ENCODE measurements at regions not wholly inside any gene's neighbourhood (a gene's known extent, or its start where the extent isn't known, plus 50 kb on each side); places are given as distances from the start of the nearest gene placed in this dataset.

GRCh38 chr11:98952107-98952506 lies 68.6 kb upstream of the CNTN5 start:
- Histone ChIP-seq H3K4me1 (no peaks in the 10 kb centered on the region), H3K27ac (no peak overlapping the region), H3K27me3 (no peaks in the 10 kb centered on the region), H3K9me3 (peaks cover 0 to 4% of the 10 kb centered on the region in 2 donors), H3K36me3 (no peaks in the 10 kb centered on the region), H3K4me3 (no peak overlapping the region)
- no peak for DNase-seq
- TF ChIP-seq POLR2AphosphoS5 (IDR thresholded peaks at IDR 0.05) = no peak
- no peak for TF ChIP-seq EP300 (IDR thresholded peaks at IDR 0.05; ENCODE audit: low read depth)
- no peak for TF ChIP-seq POLR2A (IDR thresholded peaks at IDR 0.05)
- TF ChIP-seq, protein P1, sequence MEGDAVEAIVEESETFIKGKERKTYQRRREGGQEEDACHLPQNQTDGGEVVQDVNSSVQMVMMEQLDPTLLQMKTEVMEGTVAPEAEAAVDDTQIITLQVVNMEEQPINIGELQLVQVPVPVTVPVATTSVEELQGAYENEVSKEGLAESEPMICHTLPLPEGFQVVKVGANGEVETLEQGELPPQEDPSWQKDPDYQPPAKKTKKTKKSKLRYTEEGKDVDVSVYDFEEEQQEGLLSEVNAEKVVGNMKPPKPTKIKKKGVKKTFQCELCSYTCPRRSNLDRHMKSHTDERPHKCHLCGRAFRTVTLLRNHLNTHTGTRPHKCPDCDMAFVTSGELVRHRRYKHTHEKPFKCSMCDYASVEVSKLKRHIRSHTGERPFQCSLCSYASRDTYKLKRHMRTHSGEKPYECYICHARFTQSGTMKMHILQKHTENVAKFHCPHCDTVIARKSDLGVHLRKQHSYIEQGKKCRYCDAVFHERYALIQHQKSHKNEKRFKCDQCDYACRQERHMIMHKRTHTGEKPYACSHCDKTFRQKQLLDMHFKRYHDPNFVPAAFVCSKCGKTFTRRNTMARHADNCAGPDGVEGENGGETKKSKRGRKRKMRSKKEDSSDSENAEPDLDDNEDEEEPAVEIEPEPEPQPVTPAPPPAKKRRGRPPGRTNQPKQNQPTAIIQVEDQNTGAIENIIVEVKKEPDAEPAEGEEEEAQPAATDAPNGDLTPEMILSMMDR (IDR thresholded peaks at IDR 0.05) = no peak
- in situ Hi-C loops (cut with MboI; ENCODE audit: low pct_ligation_motif_present in 1 of 4, low pct_unique_long_range_greater_than_20kb in 1 of 4, low sequenced_read_pairs in 3 of 4) = no loop called here
- 85 to 93% methylated on average over 2 of the region's 2 CpGs for WGBS, 2 donors (ENCODE audit: low coverage in 1 of 2)
- intact Hi-C loops (cut with DNase I; ENCODE audit: low total_unique reads) = loop anchor here (10.0 kb wide), 1 partner anchor 287 kb away; no protein-coding TSS in a partner anchor

GRCh38 chr11:98955551-98955950 lies 65.2 kb upstream of the CNTN5 start:
- no peaks in the 10 kb centered on the region for H3K27me3 ChIP-seq
- H3K4me3 ChIP-seq = no peak overlapping the region
- H3K27ac ChIP-seq = no peak overlapping the region
- DNase-seq = no peak
- TF ChIP-seq POLR2AphosphoS5 (IDR thresholded peaks at IDR 0.05) (no peak), POLR2A (IDR thresholded peaks at IDR 0.05) (no peak), EP300 (IDR thresholded peaks at IDR 0.05; ENCODE audit: low read depth) (no peak)
- TF ChIP-seq, protein P1 (IDR thresholded peaks at IDR 0.05) = no peak
- 58 to 75% methylated on average over 1 of the region's 1 CpG for WGBS, 2 donors (ENCODE audit: low coverage in 1 of 2)
- in situ Hi-C loops (cut with MboI; ENCODE audit: low pct_ligation_motif_present in 1 of 4, low pct_unique_long_range_greater_than_20kb in 1 of 4, low sequenced_read_pairs in 3 of 4) (no loop called here), intact Hi-C loops (cut with DNase I; ENCODE audit: low total_unique reads) (loop anchor here (10.0 kb wide), 1 partner anchor 291 kb away; no protein-coding TSS in a partner anchor)
- H3K9me3 ChIP-seq = peaks cover 0 to 4% of the 10 kb centered on the region in 2 donors
- no peaks in the 10 kb centered on the region for H3K4me1 ChIP-seq
- H3K36me3 ChIP-seq = no peaks in the 10 kb centered on the region

DNA sequence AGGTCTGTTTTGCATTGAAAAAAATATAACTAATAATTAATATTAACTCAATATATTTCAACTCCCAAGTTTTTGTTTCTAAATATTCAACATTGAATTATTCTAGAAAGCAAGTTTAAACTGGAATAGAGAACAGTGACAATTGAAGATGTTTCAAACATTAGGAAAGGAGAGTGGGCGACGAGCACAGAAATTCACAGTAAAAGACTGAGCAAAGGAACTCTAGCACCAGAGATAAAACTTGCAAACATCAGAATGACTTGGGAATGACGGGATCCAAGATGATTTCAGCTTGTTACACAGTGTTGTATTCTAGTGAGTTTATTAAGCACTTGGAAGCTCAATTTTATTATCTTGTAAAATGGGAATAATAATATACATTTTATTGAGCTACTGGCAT lies 56.6 kb upstream of the CNTN5 start:
- Histone ChIP-seq H3K36me3 (no peaks in the 10 kb centered on the region), H3K27ac (no peak overlapping the region), H3K4me1 (no peaks in the 10 kb centered on the region), H3K4me3 (no peak overlapping the region), H3K9me3 (peaks cover 0 to 4% of the 10 kb centered on the region in 2 donors), H3K27me3 (no peaks in the 10 kb centered on the region)
- TF ChIP-seq POLR2AphosphoS5 (IDR thresholded peaks at IDR 0.05) = no peak
- TF ChIP-seq, protein P1 (IDR thresholded peaks at IDR 0.05) = no peak
- TF ChIP-seq POLR2A (IDR thresholded peaks at IDR 0.05) = no peak
- no peak for TF ChIP-seq EP300 (IDR thresholded peaks at IDR 0.05; ENCODE audit: low read depth)
- in situ Hi-C loops (cut with MboI; ENCODE audit: low pct_ligation_motif_present in 1 of 4, low pct_unique_long_range_greater_than_20kb in 1 of 4, low sequenced_read_pairs in 3 of 4) (no loop called here), intact Hi-C loops (cut with DNase I; ENCODE audit: low total_unique reads) (no loop called here)
- 69 to 80% methylated on average over 3 of the region's 3 CpGs for WGBS, 2 donors (ENCODE audit: low coverage in 1 of 2)
- DNase-seq = no peak

DNA sequence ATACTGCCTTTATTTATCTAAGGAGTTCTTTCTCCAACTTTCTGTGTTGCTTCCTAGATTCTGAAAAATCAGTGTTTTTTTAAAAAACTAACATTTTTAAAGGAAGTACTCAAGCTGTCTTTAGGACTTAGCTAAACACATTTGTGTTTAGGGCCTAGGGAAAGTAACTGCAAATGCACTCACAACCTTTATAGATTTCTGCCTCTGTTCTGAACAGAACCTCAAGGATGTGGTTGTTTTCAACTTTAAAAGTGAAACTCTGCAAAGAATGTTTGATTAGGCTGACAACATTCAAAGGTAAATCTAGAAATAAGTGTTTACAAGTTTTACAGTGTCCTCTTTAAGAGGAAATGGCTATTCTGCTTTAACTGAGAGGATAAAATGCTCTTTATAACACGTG lies 55.4 kb upstream of the CNTN5 start:
- in situ Hi-C loops (cut with MboI; ENCODE audit: low pct_ligation_motif_present in 1 of 4, low pct_unique_long_range_greater_than_20kb in 1 of 4, low sequenced_read_pairs in 3 of 4) (no loop called here), intact Hi-C loops (cut with DNase I; ENCODE audit: low total_unique reads) (no loop called here)
- Histone ChIP-seq H3K4me3 (no peak overlapping the region), H3K36me3 (no peaks in the 10 kb centered on the region), H3K27me3 (no peaks in the 10 kb centered on the region), H3K9me3 (peaks cover 0 to 4% of the 10 kb centered on the region in 2 donors), H3K27ac (no peak overlapping the region), H3K4me1 (no peaks in the 10 kb centered on the region)
- TF ChIP-seq POLR2AphosphoS5 (IDR thresholded peaks at IDR 0.05) = no peak
- no peak for TF ChIP-seq EP300 (IDR thresholded peaks at IDR 0.05; ENCODE audit: low read depth)
- TF ChIP-seq, protein P1 (IDR thresholded peaks at IDR 0.05) = no peak
- 31 to 67% methylated on average over 1 of the region's 1 CpG for WGBS, 2 donors (ENCODE audit: low coverage in 1 of 2)
- DNase-seq = no peak
